ENCODE measurements at regions not wholly inside any gene's neighbourhood (a gene's known extent, or its start where the extent isn't known, plus 50 kb on each side); places are given as distances from the start of the nearest gene placed in this dataset.

GRCh38 chr7:7090460-7090859 lies 91.9 kb upstream of the C1GALT1 start:
- TF ChIP-seq POLR2A (IDR thresholded peaks at IDR 0.05; ENCODE audit: low read depth): no peak
- no peak for TF ChIP-seq CTCF (IDR thresholded peaks at IDR 0.05)

Measured in esophagus muscularis mucosa (tissue), 3 donors.